LoVo (cell line): ENCODE measurements at regions not wholly inside any gene's neighbourhood (a gene's known extent, or its start where the extent isn't known, plus 50 kb on each side); places are given as distances from the start of the nearest gene placed in this dataset.

Source experiments
- DNase-seq: peaks from one replicate; pipeline ENCODE4 v3.0.0-alpha.2; 2016; ENCODE audit warnings: low spot score

GRCh38 chr1:106111044-106111443 lies 945.4 kb upstream of the PRMT6 start:
- DNase-seq: no peak

GRCh38 chr1:106113851-106114250 lies 942.6 kb upstream of the PRMT6 start:
- DNase-seq: no peak

GRCh38 chr1:106120789-106121188 lies 935.7 kb upstream of the PRMT6 start:
- no peak for DNase-seq

GRCh38 chr1:106121728-106122127 lies 934.7 kb upstream of the PRMT6 start:
- no peak for DNase-seq

- no peak for DNase-seq
Measured at GRCh38 chr1:106134561-106134960, 921.9 kb upstream of the PRMT6 start.

GRCh38 chr1:106173101-106173500 lies 883.4 kb upstream of the PRMT6 start:
- DNase-seq: no peak

GRCh38 chr1:106178791-106179190 lies 877.7 kb upstream of the PRMT6 start:
- no peak for DNase-seq

- no peak for DNase-seq
Measured at GRCh38 chr1:106181866-106182265, 874.6 kb upstream of the PRMT6 start.

- no peak for DNase-seq
Measured at GRCh38 chr1:106185089-106185488, 871.4 kb upstream of the PRMT6 start.

GRCh38 chr1:106189780-106190179 lies 866.7 kb upstream of the PRMT6 start:
- DNase-seq: no peak

- DNase-seq: no peak
Measured at GRCh38 chr1:106194206-106194605, 862.3 kb upstream of the PRMT6 start.

- DNase-seq: no peak
Measured at GRCh38 chr1:106200711-106201110, 855.8 kb upstream of the PRMT6 start.

- no peak for DNase-seq
Measured at GRCh38 chr1:106207185-106207584, 849.3 kb upstream of the PRMT6 start.

- no peak for DNase-seq
Measured at GRCh38 chr1:106217765-106218164, 838.7 kb upstream of the PRMT6 start.

- no peak for DNase-seq
Measured at GRCh38 chr1:106222403-106222802, 834.1 kb upstream of the PRMT6 start.

- DNase-seq: no peak
Measured at GRCh38 chr1:106223213-106223612, 833.3 kb upstream of the PRMT6 start.

GRCh38 chr1:106224426-106224825 lies 832.0 kb upstream of the PRMT6 start:
- DNase-seq: no peak

- no peak for DNase-seq
Measured at GRCh38 chr1:106225403-106225802, 831.1 kb upstream of the PRMT6 start.

GRCh38 chr1:106226550-106226949 lies 829.9 kb upstream of the PRMT6 start:
- DNase-seq: no peak

GRCh38 chr1:106232128-106232527 lies 824.3 kb upstream of the PRMT6 start:
- DNase-seq: no peak

- DNase-seq: no peak
Measured at GRCh38 chr1:106233511-106233910, 823.0 kb upstream of the PRMT6 start.

GRCh38 chr1:106249365-106249764 lies 807.1 kb upstream of the PRMT6 start:
- DNase-seq: no peak

- no peak for DNase-seq
Measured at GRCh38 chr1:106249810-106250209, 806.7 kb upstream of the PRMT6 start.

- no peak for DNase-seq
Measured at GRCh38 chr1:106254748-106255147, 801.7 kb upstream of the PRMT6 start.

- no peak for DNase-seq
Measured at GRCh38 chr1:106266786-106267185, 789.7 kb upstream of the PRMT6 start.
